ENCODE measurements at regions not wholly inside any gene's neighbourhood (a gene's known extent, or its start where the extent isn't known, plus 50 kb on each side); places are given as distances from the start of the nearest gene placed in this dataset.

DNA sequence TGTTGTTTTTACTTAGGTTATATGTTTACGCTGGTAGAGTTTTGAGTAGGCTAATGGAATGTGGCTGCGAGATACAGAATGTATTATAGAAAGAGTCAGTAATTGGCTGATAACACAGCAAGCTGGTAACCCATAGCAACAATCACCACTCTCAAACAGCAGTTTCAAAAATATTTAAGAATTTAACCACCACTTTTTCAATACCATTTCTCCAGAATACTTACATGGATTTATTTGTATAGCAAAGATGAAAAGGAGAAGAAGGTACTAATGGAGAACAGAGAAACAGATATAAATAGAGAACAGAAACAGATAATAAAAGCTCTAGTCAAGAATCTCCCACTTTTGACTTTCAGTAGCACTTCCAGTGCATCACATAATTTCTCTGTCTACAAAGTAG is 188.3 kb upstream of the SLC39A10 start:
- Histone ChIP-seq H3K79me1 (ENCODE audit: low read depth, low read length) (no peaks in the 10 kb centered on the region), H4K8ac (ENCODE audit: extremely low read depth, insufficient read depth, low read length) (no peak overlapping the region), H3K36me3 (ENCODE audit: control insufficient read depth in 2 of 4, insufficient read depth in 4 of 4, low read length in 3 of 4) (no peaks in the 10 kb centered on the region), H3K27me3 (replicated peaks in 1 of 4; ENCODE audit: control insufficient read depth in 3 of 4, extremely low read depth in 1 of 4, insufficient read depth in 3 of 4, low read length in 3 of 4) (no peaks in the 10 kb centered on the region), H2BK15ac (ENCODE audit: low read length) (no peak overlapping the region), H2BK20ac (ENCODE audit: low read length) (no peak overlapping the region), H3K56ac (replicated peaks; ENCODE audit: insufficient read length, low read depth, low read length) (no peak overlapping the region), H4K20me1 (replicated peaks in 1 of 2; ENCODE audit: control insufficient read depth in 1 of 2, insufficient read depth in 2 of 2, low read length in 2 of 2) (no peaks in the 10 kb centered on the region), H3K4me3 (ENCODE audit: extremely low read depth in 1 of 4, insufficient read depth in 2 of 4, low read depth in 3 of 4, low read length in 4 of 4) (no peak overlapping the region), H2AK5ac (ENCODE audit: low read depth, low read length) (no peak overlapping the region), H3K23me2 (ENCODE audit: low read depth, low read length) (no peaks in the 10 kb centered on the region), H2BK120ac (replicated peaks; ENCODE audit: low read depth, low read length) (no peak overlapping the region), H2BK5ac (ENCODE audit: low read depth, low read length) (no peak overlapping the region), H4K5ac (ENCODE audit: insufficient read length, low read depth, low read length) (no peak overlapping the region), H2AFZ (ENCODE audit: low read length) (no peak overlapping the region), H3K4me1 (replicated peaks in 1 of 4; ENCODE audit: control insufficient read depth in 3 of 4, insufficient read depth in 4 of 4, low read length in 3 of 4) (no peaks in the 10 kb centered on the region), H4K91ac (replicated peaks; ENCODE audit: insufficient read length, low read length) (no peak overlapping the region), H3K9me3 (ENCODE audit: insufficient read depth in 2 of 2, low read depth in 1 of 2, low read length in 1 of 2) (no peaks in the 10 kb centered on the region), H3K18ac (ENCODE audit: extremely low read depth, low read length) (no peak overlapping the region), H3K14ac (ENCODE audit: insufficient read length) (no peak overlapping the region), H3K4ac (replicated peaks; ENCODE audit: insufficient read length, low read depth, low read length) (no peak overlapping the region), H3K4me2 (ENCODE audit: insufficient read depth in 1 of 2, low read depth in 2 of 2, low read length in 2 of 2) (no peak overlapping the region), H2BK12ac (ENCODE audit: low read depth, low read length) (no peak overlapping the region), H3K27ac (ENCODE audit: low read depth, low read length) (no peak overlapping the region), H3K23ac (ENCODE audit: insufficient read length) (no peak overlapping the region), H3K9ac (replicated peaks in 1 of 4; ENCODE audit: extremely low read depth in 1 of 4, low read depth in 3 of 4, low read length in 3 of 4) (no peak overlapping the region), H3K79me2 (ENCODE audit: control insufficient read depth in 1 of 2, insufficient read depth in 2 of 2, low read length in 2 of 2) (no peaks in the 10 kb centered on the region)
- FAIRE-seq (no peak), DNase-seq (ENCODE audit: low read depth in 1 of 2, low spot score in 2 of 2) (no peak)
- ChIA-PET POLR2A (ENCODE audit: partially characterized antibody) (interaction anchor here (0.6 kb wide), 1 partner anchor 33 kb away, joined by 3 read pairs; no protein-coding TSS in a partner anchor), CTCF (ENCODE audit: partially characterized antibody) (no interaction called here)
- WGBS, 2 experiments (ENCODE audit: extremely low coverage in 1 of 2, insufficient coverage in 1 of 2, insufficient read length in 1 of 2, insufficient replicate concordance in 2 of 2, low coverage in 1 of 2, low lambda C conversion rate in 2 of 2, missing lambda C conversion rate in 1 of 2) = 92% methylated on average over 2 of the region's 2 CpGs; no CpG with 5 or more reads in 1 of the 2 experiments
- TF ChIP-seq NRF1 (IDR thresholded peaks at IDR 0.05; ENCODE audit: low read depth, low read length) = no peak
- TF ChIP-seq SAP30 (IDR thresholded peaks at IDR 0.05; ENCODE audit: insufficient read depth, insufficient replicate concordance, low read length) = no peak
- TF ChIP-seq, protein P1, sequence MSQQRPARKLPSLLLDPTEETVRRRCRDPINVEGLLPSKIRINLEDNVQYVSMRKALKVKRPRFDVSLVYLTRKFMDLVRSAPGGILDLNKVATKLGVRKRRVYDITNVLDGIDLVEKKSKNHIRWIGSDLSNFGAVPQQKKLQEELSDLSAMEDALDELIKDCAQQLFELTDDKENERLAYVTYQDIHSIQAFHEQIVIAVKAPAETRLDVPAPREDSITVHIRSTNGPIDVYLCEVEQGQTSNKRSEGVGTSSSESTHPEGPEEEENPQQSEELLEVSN (IDR thresholded peaks at IDR 0.05) = no peak
- TF ChIP-seq RBBP5 (IDR thresholded peaks at IDR 0.05; ENCODE audit: borderline replicate concordance, low read depth, low read length) = no peak
- no peak for TF ChIP-seq JUN (IDR thresholded peaks at IDR 0.05; ENCODE audit: low read depth, low read length)
- TF ChIP-seq TAF1 (IDR thresholded peaks at IDR 0.05; ENCODE audit: low read depth, low read length) = no peak
- TF ChIP-seq JUND (IDR thresholded peaks at IDR 0.05; ENCODE audit: low read length) = no peak
- no peak for TF ChIP-seq HDAC6 (IDR thresholded peaks at IDR 0.05; ENCODE audit: low read depth, low read length)
- no peak for TF ChIP-seq POLR2AphosphoS5 (IDR thresholded peaks at IDR 0.05; ENCODE audit: low read depth, low read length)
- no peak for TF ChIP-seq SP2 (IDR thresholded peaks at IDR 0.05; ENCODE audit: low read length)
- no peak for TF ChIP-seq FOSL1 (IDR thresholded peaks at IDR 0.05; ENCODE audit: insufficient read depth, low read depth, low read length)
- no peak for TF ChIP-seq ZNF274 (IDR thresholded peaks at IDR 0.05; ENCODE audit: borderline replicate concordance, extremely low read depth, low read length)
- TF ChIP-seq, protein P2, sequence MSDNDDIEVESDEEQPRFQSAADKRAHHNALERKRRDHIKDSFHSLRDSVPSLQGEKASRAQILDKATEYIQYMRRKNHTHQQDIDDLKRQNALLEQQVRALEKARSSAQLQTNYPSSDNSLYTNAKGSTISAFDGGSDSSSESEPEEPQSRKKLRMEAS (IDR thresholded peaks at IDR 0.05) = no peak
- no peak for TF ChIP-seq RXRA (IDR thresholded peaks at IDR 0.05; ENCODE audit: insufficient read depth, low read depth, low read length)
- no peak for TF ChIP-seq SIX5 (IDR thresholded peaks at IDR 0.05; ENCODE audit: low read depth, low read length)
